ENCODE measurements at regions not wholly inside any gene's neighbourhood (a gene's known extent, or its start where the extent isn't known, plus 50 kb on each side); places are given as distances from the start of the nearest gene placed in this dataset.

DNA sequence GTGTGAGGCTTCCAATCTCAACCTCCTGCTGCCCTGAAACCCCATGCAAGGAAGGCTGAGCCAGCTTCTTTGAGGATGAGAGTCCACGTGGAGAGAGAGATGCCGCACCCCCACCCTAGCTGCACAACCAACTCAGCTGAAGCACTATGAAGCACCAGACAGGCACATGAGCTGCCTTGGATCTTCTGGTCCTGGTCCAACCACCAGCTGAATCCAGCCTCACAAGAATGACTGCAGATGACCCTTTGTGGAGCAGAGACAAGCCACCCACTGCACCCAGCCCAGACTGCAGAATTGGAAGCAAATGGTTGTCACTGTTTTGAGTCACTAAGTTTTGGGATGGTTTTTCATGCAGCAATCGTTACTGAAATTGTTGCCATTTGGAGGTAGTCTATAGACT, 149.6 kb upstream of the SYT13 start:
- Mint-ChIP-seq H3K27me3 (peaks cover 21% of the 10 kb centered on the region), H3K36me3 (ENCODE audit: insufficient read depth) (no peaks in the 10 kb centered on the region), H3K27ac (no peak overlapping the region), H3K4me1 (ENCODE audit: low read depth) (no peaks in the 10 kb centered on the region), H3K9me3 (ENCODE audit: low read depth) (peaks cover 8% of the 10 kb centered on the region), H3K4me3 (ENCODE audit: low read depth) (no peak overlapping the region)
- TF ChIP-seq, protein P1, sequence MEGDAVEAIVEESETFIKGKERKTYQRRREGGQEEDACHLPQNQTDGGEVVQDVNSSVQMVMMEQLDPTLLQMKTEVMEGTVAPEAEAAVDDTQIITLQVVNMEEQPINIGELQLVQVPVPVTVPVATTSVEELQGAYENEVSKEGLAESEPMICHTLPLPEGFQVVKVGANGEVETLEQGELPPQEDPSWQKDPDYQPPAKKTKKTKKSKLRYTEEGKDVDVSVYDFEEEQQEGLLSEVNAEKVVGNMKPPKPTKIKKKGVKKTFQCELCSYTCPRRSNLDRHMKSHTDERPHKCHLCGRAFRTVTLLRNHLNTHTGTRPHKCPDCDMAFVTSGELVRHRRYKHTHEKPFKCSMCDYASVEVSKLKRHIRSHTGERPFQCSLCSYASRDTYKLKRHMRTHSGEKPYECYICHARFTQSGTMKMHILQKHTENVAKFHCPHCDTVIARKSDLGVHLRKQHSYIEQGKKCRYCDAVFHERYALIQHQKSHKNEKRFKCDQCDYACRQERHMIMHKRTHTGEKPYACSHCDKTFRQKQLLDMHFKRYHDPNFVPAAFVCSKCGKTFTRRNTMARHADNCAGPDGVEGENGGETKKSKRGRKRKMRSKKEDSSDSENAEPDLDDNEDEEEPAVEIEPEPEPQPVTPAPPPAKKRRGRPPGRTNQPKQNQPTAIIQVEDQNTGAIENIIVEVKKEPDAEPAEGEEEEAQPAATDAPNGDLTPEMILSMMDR (IDR thresholded peaks at IDR 0.05; ENCODE audit: unreplicated experiment): no peak
- no peak for DNase-seq (ENCODE audit: low spot score, unreplicated experiment)

DNA sequence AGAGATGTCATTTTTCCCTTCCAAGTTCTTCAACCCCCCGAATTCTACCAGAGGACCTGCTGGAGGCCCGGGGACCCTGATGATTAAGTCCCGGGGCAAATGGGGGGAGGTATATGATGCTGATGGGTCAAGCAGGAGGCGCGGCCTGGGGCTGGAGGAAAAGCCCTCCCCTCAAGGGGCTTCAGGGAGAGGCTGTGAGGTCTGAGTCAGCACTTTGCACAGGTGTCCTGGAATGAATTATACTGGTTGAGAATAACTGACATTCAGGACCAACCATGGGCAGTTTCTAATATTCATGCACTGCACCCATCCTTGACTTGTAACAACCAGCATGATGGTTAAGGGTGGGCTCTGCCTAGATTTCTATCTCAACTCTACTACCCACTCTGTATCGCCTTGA, 146.8 kb upstream of the SYT13 start:
- Mint-ChIP-seq H3K27me3 (peaks cover 27% of the 10 kb centered on the region), H3K9me3 (ENCODE audit: low read depth) (no peaks in the 10 kb centered on the region), H3K4me3 (ENCODE audit: low read depth) (no peak overlapping the region), H3K4me1 (ENCODE audit: low read depth) (no peaks in the 10 kb centered on the region), H3K27ac (no peak overlapping the region), H3K36me3 (ENCODE audit: insufficient read depth) (no peaks in the 10 kb centered on the region)
- TF ChIP-seq, protein P1 (IDR thresholded peaks at IDR 0.05; ENCODE audit: unreplicated experiment): no peak
- no peak for DNase-seq (ENCODE audit: low spot score, unreplicated experiment)

DNA sequence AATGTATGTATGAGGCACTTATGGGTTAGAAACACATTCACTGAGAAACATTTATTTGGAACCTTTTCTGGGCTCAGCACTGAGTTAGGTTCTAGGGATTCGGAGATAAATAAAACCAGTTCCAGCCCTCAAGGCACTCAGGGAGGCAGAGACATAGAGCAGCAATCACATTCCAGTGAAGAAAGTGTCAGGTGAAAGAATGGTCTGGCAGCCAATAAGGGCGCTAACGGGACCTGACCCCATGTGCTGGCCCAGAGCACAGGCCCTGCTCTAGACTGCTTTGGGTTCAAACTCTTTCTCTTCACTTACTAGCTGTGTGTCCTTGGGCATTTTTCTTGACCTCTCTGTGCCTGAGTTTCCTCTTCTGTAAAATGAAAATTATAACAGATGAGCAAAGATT, 146.0 kb upstream of the SYT13 start:
- Mint-ChIP-seq H3K4me1 (ENCODE audit: low read depth) (no peaks in the 10 kb centered on the region), H3K36me3 (ENCODE audit: insufficient read depth) (no peaks in the 10 kb centered on the region), H3K27ac (no peak overlapping the region), H3K27me3 (peaks cover 27% of the 10 kb centered on the region), H3K4me3 (ENCODE audit: low read depth) (no peak overlapping the region), H3K9me3 (ENCODE audit: low read depth) (no peaks in the 10 kb centered on the region)
- TF ChIP-seq, protein P1 (IDR thresholded peaks at IDR 0.05; ENCODE audit: unreplicated experiment): no peak
- DNase-seq (ENCODE audit: low spot score, unreplicated experiment): no peak

DNA sequence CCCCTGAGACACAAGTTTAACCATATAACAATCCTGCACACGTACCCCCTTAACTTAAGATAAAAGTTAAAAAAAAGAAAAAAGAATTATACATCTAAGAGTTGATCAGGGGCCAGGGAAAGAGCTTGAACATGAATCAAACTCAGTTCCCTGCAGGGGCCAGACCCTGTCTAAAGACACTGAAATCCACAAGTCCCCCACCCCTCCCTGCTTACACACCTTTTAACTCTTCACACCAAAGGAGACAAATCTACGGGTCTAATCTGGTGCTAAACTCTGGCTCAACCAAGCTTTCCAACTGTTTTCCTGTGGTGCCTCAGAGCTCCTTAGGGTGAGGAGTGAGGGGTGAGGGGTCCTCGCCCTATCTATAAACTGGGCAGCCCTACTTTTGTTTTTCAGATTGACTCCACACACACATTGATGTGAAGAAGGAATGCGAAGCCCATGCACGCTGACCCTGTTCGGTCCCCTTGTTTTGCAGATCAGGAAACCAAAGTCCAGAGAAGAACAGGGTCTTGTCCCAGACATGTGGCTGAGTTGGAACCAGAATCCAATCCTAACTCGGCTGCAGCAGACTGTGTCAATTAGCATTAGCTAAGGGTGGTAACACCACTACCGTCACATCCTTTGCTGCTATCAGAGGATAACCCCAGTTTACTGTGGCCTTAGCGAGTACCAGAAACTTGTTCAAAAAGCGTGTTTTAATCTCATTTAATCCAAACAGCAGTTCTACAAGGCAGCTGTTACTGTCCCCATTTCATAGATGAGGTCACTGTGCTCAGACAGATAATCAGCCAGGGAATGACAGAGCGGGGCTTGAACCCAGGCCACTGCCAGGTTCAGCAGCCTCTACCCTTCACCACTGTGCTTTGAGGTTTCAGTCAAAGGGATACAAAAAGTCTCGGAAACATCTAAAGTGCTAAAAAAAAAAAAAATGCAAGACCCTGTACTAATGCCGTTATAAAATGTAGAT, 145.2 kb upstream of the SYT13 start:
- Mint-ChIP-seq H3K36me3 (ENCODE audit: insufficient read depth) (no peaks in the 10 kb centered on the region), H3K27me3 (peaks cover 26% of the 10 kb centered on the region), H3K9me3 (ENCODE audit: low read depth) (no peaks in the 10 kb centered on the region), H3K27ac (no peak overlapping the region), H3K4me3 (ENCODE audit: low read depth) (no peak overlapping the region), H3K4me1 (ENCODE audit: low read depth) (no peaks in the 10 kb centered on the region)
- TF ChIP-seq, protein P1 (IDR thresholded peaks at IDR 0.05; ENCODE audit: unreplicated experiment): no peak
- no peak for DNase-seq (ENCODE audit: low spot score, unreplicated experiment)

DNA sequence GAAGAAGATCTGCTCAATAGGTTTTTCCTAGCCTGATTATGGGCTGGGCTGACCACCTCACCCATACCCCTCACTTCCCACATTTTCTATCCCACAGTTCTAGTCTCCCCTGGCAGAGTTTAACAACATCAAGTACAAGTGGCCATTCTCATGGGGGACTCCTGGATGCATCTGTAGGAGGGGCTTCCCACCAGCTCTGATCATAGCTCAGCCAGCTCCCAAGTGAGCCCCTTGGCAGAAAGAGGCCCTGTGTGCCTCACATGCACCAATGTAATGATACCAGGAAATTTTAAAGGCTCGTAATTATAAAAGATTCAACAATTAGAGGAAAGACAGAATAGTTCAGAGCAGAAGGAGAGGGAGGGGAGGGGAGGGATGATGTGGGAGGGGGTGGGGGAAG, 144.2 kb upstream of the SYT13 start:
- Mint-ChIP-seq H3K4me3 (ENCODE audit: low read depth) (no peak overlapping the region), H3K9me3 (ENCODE audit: low read depth) (no peaks in the 10 kb centered on the region), H3K36me3 (ENCODE audit: insufficient read depth) (no peaks in the 10 kb centered on the region), H3K27ac (no peak overlapping the region), H3K4me1 (ENCODE audit: low read depth) (no peaks in the 10 kb centered on the region), H3K27me3 (peaks cover 23% of the 10 kb centered on the region)
- DNase-seq (ENCODE audit: low spot score, unreplicated experiment): no peak
- TF ChIP-seq, protein P1 (IDR thresholded peaks at IDR 0.05; ENCODE audit: unreplicated experiment): no peak
